ENCODE measurements at regions not wholly inside any gene's neighbourhood (a gene's known extent, or its start where the extent isn't known, plus 50 kb on each side); places are given as distances from the start of the nearest gene placed in this dataset.
"Not testable (repeated sequence)": the region's sequence is repeated elsewhere in the genome, so short reads cannot be mapped to it uniquely, and the experiment has no call there.

- no peak for DNase-seq (ENCODE audit: extremely low spot score)
- H3K4me1 ChIP-seq (ENCODE audit: insufficient read depth): no peaks in the 10 kb centered on the region
- 74% methylated on average over 1 of the region's 1 CpG for WGBS
- H3K4me3 ChIP-seq (ENCODE audit: low read depth, low read length): no peak overlapping the region
- no peaks in the 10 kb centered on the region for H3K36me3 ChIP-seq (ENCODE audit: insufficient read depth)
- H3K27ac ChIP-seq (ENCODE audit: low read depth): no peak overlapping the region
These were observed 105.8 kb upstream of the ANK3 start for GRCh38 chr10:60495338-60496055.

- no peak for DNase-seq (ENCODE audit: extremely low spot score)
- 95% methylated on average over 2 of the region's 2 CpGs for WGBS
These were observed 105.1 kb upstream of the ANK3 start for GRCh38 chr10:60494774-60495173.

GRCh38 chr10:60491162-60491561, 101.5 kb upstream of the ANK3 start:
- no peak overlapping the region for H3K27ac ChIP-seq (ENCODE audit: low read depth)
- DNase-seq (ENCODE audit: extremely low spot score): no peak
- no peaks in the 10 kb centered on the region for H3K4me1 ChIP-seq (ENCODE audit: insufficient read depth)
- WGBS: 84% methylated on average over 2 of the region's 2 CpGs
- no peak overlapping the region for H3K4me3 ChIP-seq (ENCODE audit: low read depth, low read length)
- no peaks in the 10 kb centered on the region for H3K36me3 ChIP-seq (ENCODE audit: insufficient read depth)

More at GRCh38 chr10:60494774-60495173, 105.1 kb upstream of the ANK3 start:
- no peaks in the 10 kb centered on the region for H3K36me3 ChIP-seq (ENCODE audit: insufficient read depth)
- H3K4me3 ChIP-seq (ENCODE audit: low read depth, low read length): no peak overlapping the region
- H3K4me1 ChIP-seq (ENCODE audit: insufficient read depth): no peaks in the 10 kb centered on the region
- no peak overlapping the region for H3K27ac ChIP-seq (ENCODE audit: low read depth)

GRCh38 chr10:60490013-60490412, 100.3 kb upstream of the ANK3 start:
- Histone ChIP-seq H3K36me3 (ENCODE audit: insufficient read depth) (no peaks in the 10 kb centered on the region), H3K27ac (ENCODE audit: low read depth) (no peak overlapping the region), H3K4me3 (ENCODE audit: low read depth, low read length) (no peak overlapping the region), H3K4me1 (ENCODE audit: insufficient read depth) (no peaks in the 10 kb centered on the region)
- no peak for DNase-seq (ENCODE audit: extremely low spot score)
- WGBS: 37% methylated on average over 3 of the region's 3 CpGs

GRCh38 chr10:60488111-60488669, 98.5 kb upstream of the ANK3 start:
- Histone ChIP-seq H3K4me3 (ENCODE audit: low read depth, low read length) (no peak overlapping the region), H3K27ac (ENCODE audit: low read depth) (no peak overlapping the region), H3K4me1 (ENCODE audit: insufficient read depth) (no peaks in the 10 kb centered on the region), H3K36me3 (ENCODE audit: insufficient read depth) (no peaks in the 10 kb centered on the region)
- no peak for DNase-seq (ENCODE audit: extremely low spot score)
- WGBS: 80% methylated on average over 1 of the region's 1 CpG

- 95% methylated on average over 9 of the region's 9 CpGs for whole genome bisulfite sequencing
- Histone ChIP-seq H3K27ac (ENCODE audit: low read depth) (no peak overlapping the region), H3K36me3 (ENCODE audit: insufficient read depth) (no peaks in the 10 kb centered on the region), H3K4me1 (ENCODE audit: insufficient read depth) (no peaks in the 10 kb centered on the region), H3K4me3 (ENCODE audit: low read depth, low read length) (no peak overlapping the region)
- DNase-seq (ENCODE audit: extremely low spot score): no peak
These were observed 97.9 kb upstream of the ANK3 start for GRCh38 chr10:60487543-60487942.

GRCh38 chr10:60485025-60485424, 95.3 kb upstream of the ANK3 start:
- Histone ChIP-seq H3K36me3 (ENCODE audit: insufficient read depth) (no peaks in the 10 kb centered on the region), H3K4me3 (ENCODE audit: low read depth, low read length) (no peak overlapping the region), H3K4me1 (ENCODE audit: insufficient read depth) (no peaks in the 10 kb centered on the region), H3K27ac (ENCODE audit: low read depth) (no peak overlapping the region)
- no peak for DNase-seq (ENCODE audit: extremely low spot score)
- 94% methylated on average over 5 of the region's 5 CpGs for WGBS

GRCh38 chr10:60480865-60481563, 91.3 kb upstream of the ANK3 start:
- Histone ChIP-seq H3K4me1 (ENCODE audit: insufficient read depth) (no peaks in the 10 kb centered on the region), H3K36me3 (ENCODE audit: insufficient read depth) (no peaks in the 10 kb centered on the region), H3K27ac (ENCODE audit: low read depth) (no peak overlapping the region), H3K4me3 (ENCODE audit: low read depth, low read length) (no peak overlapping the region)
- DNase-seq (ENCODE audit: extremely low spot score): no peak
- 37% methylated on average over 8 of the region's 8 CpGs for WGBS

- WGBS: 89% methylated on average over 4 of the region's 4 CpGs
- Histone ChIP-seq H3K4me1 (ENCODE audit: insufficient read depth) (no peaks in the 10 kb centered on the region), H3K27ac (ENCODE audit: low read depth) (no peak overlapping the region), H3K36me3 (ENCODE audit: insufficient read depth) (no peaks in the 10 kb centered on the region), H3K4me3 (ENCODE audit: low read depth, low read length) (no peak overlapping the region)
- no peak for DNase-seq (ENCODE audit: extremely low spot score)
These were observed 89.8 kb upstream of the ANK3 start for GRCh38 chr10:60479305-60480020.

GRCh38 chr10:60476451-60476850, 86.8 kb upstream of the ANK3 start:
- DNase-seq (ENCODE audit: extremely low spot score): no peak
- WGBS: 93% methylated on average over 2 of the region's 2 CpGs
- H3K4me3 ChIP-seq (ENCODE audit: low read depth, low read length): no peak overlapping the region
- no peaks in the 10 kb centered on the region for H3K4me1 ChIP-seq (ENCODE audit: insufficient read depth)
- H3K36me3 ChIP-seq (ENCODE audit: insufficient read depth): no peaks in the 10 kb centered on the region
- H3K27ac ChIP-seq (ENCODE audit: low read depth): no peak overlapping the region

- Histone ChIP-seq H3K36me3 (ENCODE audit: insufficient read depth) (no peaks in the 10 kb centered on the region), H3K27ac (ENCODE audit: low read depth) (no peak overlapping the region), H3K4me3 (ENCODE audit: low read depth, low read length) (no peak overlapping the region), H3K4me1 (ENCODE audit: insufficient read depth) (no peaks in the 10 kb centered on the region)
- 89% methylated on average over 2 of the region's 2 CpGs for WGBS
- DNase-seq (ENCODE audit: extremely low spot score): no peak
These were observed 83.9 kb upstream of the ANK3 start for GRCh38 chr10:60473557-60473956.

GRCh38 chr10:60470091-60470490, 80.4 kb upstream of the ANK3 start:
- no peak overlapping the region for H3K27ac ChIP-seq (ENCODE audit: low read depth)
- no peak for DNase-seq (ENCODE audit: extremely low spot score)
- 96% methylated on average over 5 of the region's 5 CpGs for WGBS
- H3K4me1 ChIP-seq (ENCODE audit: insufficient read depth): no peaks in the 10 kb centered on the region
- H3K4me3 ChIP-seq (ENCODE audit: low read depth, low read length): no peak overlapping the region
- no peaks in the 10 kb centered on the region for H3K36me3 ChIP-seq (ENCODE audit: insufficient read depth)

- not testable (repeated sequence) for H3K27ac ChIP-seq (ENCODE audit: low read depth); H3K4me1 ChIP-seq (ENCODE audit: insufficient read depth); H3K4me3 ChIP-seq (ENCODE audit: low read depth, low read length); DNase-seq (ENCODE audit: extremely low spot score); H3K36me3 ChIP-seq (ENCODE audit: insufficient read depth)
These were observed 79.5 kb upstream of the ANK3 start for GRCh38 chr10:60469147-60469546.

- H3K36me3 ChIP-seq (ENCODE audit: insufficient read depth): no peaks in the 10 kb centered on the region
- WGBS: 65% methylated on average over 3 of the region's 3 CpGs
These were observed 77.5 kb upstream of the ANK3 start for GRCh38 chr10:60467202-60467546.

More at GRCh38 chr10:60467202-60467546, 77.5 kb upstream of the ANK3 start:
- no peaks in the 10 kb centered on the region for H3K4me1 ChIP-seq (ENCODE audit: insufficient read depth)
- no peak overlapping the region for H3K27ac ChIP-seq (ENCODE audit: low read depth)
- H3K4me3 ChIP-seq (ENCODE audit: low read depth, low read length): no peak overlapping the region
- no peak for DNase-seq (ENCODE audit: extremely low spot score)

All from urinary bladder (tissue), 3 donors.